Astrocyte (in vitro differentiated cells and primary cell): ENCODE measurements at regions not wholly inside any gene's neighbourhood (a gene's known extent, or its start where the extent isn't known, plus 50 kb on each side); places are given as distances from the start of the nearest gene placed in this dataset.
A peak's percentile ranks its signal among the peaks of the same experiment; 100 is the strongest.

Source experiments
- DNase-seq: peaks from one replicate; pipeline ENCODE4 v3.0.0-alpha.2; 2010; ENCODE audit warnings: low read depth
- FAIRE-seq: peaks from 2 replicates; lab custom pipeline; 2011; peaks lifted over from hg19 to GRCh38; lab: Jason Lieb, UNC
- H2AFZ ChIP-seq: 2 replicates; pipeline ENCODE4 v1.6.0; 2012; ENCODE audit warnings: low read depth, low read length, inconsistent platforms
- H3K27ac ChIP-seq: 2 replicates; pipeline ENCODE4 v1.5.1; 2011; ENCODE audit warnings: low read depth, low read length, inconsistent platforms
- H3K27me3 ChIP-seq: 2 replicates; pipeline ENCODE4 v1.6.0; 2011; ENCODE audit warnings: low read length, inconsistent platforms; ENCODE audit not compliant: insufficient read depth
- H3K36me3 ChIP-seq: 2 replicates; pipeline ENCODE4 v1.5.1; 2011; ENCODE audit warnings: low read length, inconsistent platforms; ENCODE audit not compliant: insufficient read depth
- H3K4me1 ChIP-seq: 2 replicates; pipeline ENCODE4 v1.5.1; 2011; ENCODE audit warnings: low read length, inconsistent platforms; ENCODE audit not compliant: insufficient read depth
- H3K4me2 ChIP-seq: 2 replicates; pipeline ENCODE4 v1.6.0; 2012; ENCODE audit warnings: low read length, inconsistent platforms
- H3K4me3 ChIP-seq: 2 replicates; pipeline ENCODE4 v1.5.1; 2011; ENCODE audit warnings: low read depth, mild to moderate bottlenecking, low read length, inconsistent platforms; ENCODE audit not compliant: insufficient read depth
- H3K79me2 ChIP-seq: 2 replicates; pipeline ENCODE4 v1.6.0; 2012; ENCODE audit warnings: mild to moderate bottlenecking, low read length, inconsistent platforms; ENCODE audit not compliant: insufficient read depth
- H3K9ac ChIP-seq: 2 replicates; pipeline ENCODE4 v1.6.0; 2012; ENCODE audit warnings: mild to moderate bottlenecking, low read length, inconsistent platforms
- H3K9me3 ChIP-seq: 2 replicates; pipeline ENCODE4 v1.5.1; 2012; ENCODE audit warnings: low read depth, mild to moderate bottlenecking, low read length, inconsistent platforms; ENCODE audit not compliant: insufficient read depth
- H4K20me1 ChIP-seq: 2 replicates; pipeline ENCODE4 v1.6.0; 2012; ENCODE audit warnings: low read length, inconsistent platforms; ENCODE audit not compliant: insufficient read depth
- H3K27ac Mint-ChIP-seq: one replicate; pipeline ENCODE4 v1.8.0; 2021; ENCODE audit warnings: mild to moderate bottlenecking, mixed read lengths; ENCODE audit not compliant: unreplicated experiment
- H3K27me3 Mint-ChIP-seq: one replicate; pipeline ENCODE4 v1.8.0; 2021; ENCODE audit warnings: low read depth, mixed read lengths; ENCODE audit not compliant: unreplicated experiment
- H3K36me3 Mint-ChIP-seq: one replicate; pipeline ENCODE4 v1.8.0; 2021; ENCODE audit warnings: low read depth, mixed read lengths; ENCODE audit not compliant: unreplicated experiment
- H3K4me1 Mint-ChIP-seq: one replicate; pipeline ENCODE4 v1.8.0; 2021; ENCODE audit warnings: low read depth, mixed read lengths; ENCODE audit not compliant: unreplicated experiment
- H3K4me3 Mint-ChIP-seq: one replicate; pipeline ENCODE4 v1.8.0; 2021; ENCODE audit warnings: mild to moderate bottlenecking, moderate library complexity, mixed read lengths; ENCODE audit not compliant: unreplicated experiment
- H3K9me3 Mint-ChIP-seq: one replicate; pipeline ENCODE4 v1.8.0; 2021; ENCODE audit warnings: mild to moderate bottlenecking, mixed read lengths; ENCODE audit not compliant: unreplicated experiment
- EZH2 ChIP-seq: IDR thresholded peaks from 2 replicates; pipeline ENCODE4 v1.6.1; 2012; ENCODE audit warnings: mild to moderate bottlenecking, low read length, inconsistent platforms; ENCODE audit not compliant: insufficient read depth
- TF ChIP-seq, protein P1 (sequence below): IDR thresholded peaks from 2 replicates; pipeline ENCODE4 v1.5.1; 2011; ENCODE audit warnings: low read depth, mild to moderate bottlenecking, inconsistent platforms, low read length, moderate library complexity; ENCODE audit not compliant: insufficient read depth

- TF ChIP-seq EZH2 = no peak
- TF ChIP-seq, protein P1, sequence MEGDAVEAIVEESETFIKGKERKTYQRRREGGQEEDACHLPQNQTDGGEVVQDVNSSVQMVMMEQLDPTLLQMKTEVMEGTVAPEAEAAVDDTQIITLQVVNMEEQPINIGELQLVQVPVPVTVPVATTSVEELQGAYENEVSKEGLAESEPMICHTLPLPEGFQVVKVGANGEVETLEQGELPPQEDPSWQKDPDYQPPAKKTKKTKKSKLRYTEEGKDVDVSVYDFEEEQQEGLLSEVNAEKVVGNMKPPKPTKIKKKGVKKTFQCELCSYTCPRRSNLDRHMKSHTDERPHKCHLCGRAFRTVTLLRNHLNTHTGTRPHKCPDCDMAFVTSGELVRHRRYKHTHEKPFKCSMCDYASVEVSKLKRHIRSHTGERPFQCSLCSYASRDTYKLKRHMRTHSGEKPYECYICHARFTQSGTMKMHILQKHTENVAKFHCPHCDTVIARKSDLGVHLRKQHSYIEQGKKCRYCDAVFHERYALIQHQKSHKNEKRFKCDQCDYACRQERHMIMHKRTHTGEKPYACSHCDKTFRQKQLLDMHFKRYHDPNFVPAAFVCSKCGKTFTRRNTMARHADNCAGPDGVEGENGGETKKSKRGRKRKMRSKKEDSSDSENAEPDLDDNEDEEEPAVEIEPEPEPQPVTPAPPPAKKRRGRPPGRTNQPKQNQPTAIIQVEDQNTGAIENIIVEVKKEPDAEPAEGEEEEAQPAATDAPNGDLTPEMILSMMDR = no peak
- Histone ChIP-seq H3K36me3 (no peaks in the 10 kb centered on the region), H3K9me3 (no peaks in the 10 kb centered on the region), H3K9ac (peak overlapping the region; percentile 51), H4K20me1 (no peaks in the 10 kb centered on the region), H3K79me2 (no peaks in the 10 kb centered on the region), H3K4me1 (peaks cover 18% of the 10 kb centered on the region), H3K4me3 (no peak overlapping the region), H3K4me2 (peak overlapping the region; percentile 19), H2AFZ (no peak overlapping the region), H3K27me3 (no peaks in the 10 kb centered on the region), H3K27ac (peak overlapping the region; percentile 73)
- no peaks in the 10 kb centered on the region for H3K36me3 Mint-ChIP-seq
- FAIRE-seq (no peak), DNase-seq (peak; percentile 62)
- H3K27ac Mint-ChIP-seq = no peak overlapping the region
- no peaks in the 10 kb centered on the region for H3K9me3 Mint-ChIP-seq
- peaks cover 3% of the 10 kb centered on the region for H3K4me1 Mint-ChIP-seq
- H3K27me3 Mint-ChIP-seq = no peaks in the 10 kb centered on the region
- H3K4me3 Mint-ChIP-seq = no peak overlapping the region
Observed at GRCh38 chr3:79871656-79872055, 103.9 kb upstream of the ROBO1 start.

DNA sequence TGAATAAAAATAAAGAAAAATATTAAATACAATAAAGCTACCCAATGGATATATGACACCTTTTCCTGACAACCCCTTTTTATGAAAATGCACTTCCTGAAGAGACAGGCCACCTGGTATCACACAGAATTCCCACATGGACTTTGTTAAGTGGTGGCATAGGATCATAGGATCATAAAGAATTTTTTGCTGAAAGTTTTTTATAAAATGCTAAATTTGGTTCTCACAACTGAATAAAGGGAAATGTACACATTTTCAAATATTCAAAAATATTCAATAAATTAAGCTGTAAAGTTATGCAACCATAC lies 102.5 kb upstream of the ROBO1 start:
- no peak for DNase-seq
- Histone ChIP-seq H4K20me1 (no peaks in the 10 kb centered on the region), H3K9me3 (no peaks in the 10 kb centered on the region), H3K36me3 (no peaks in the 10 kb centered on the region), H3K4me2 (no peak overlapping the region), H3K79me2 (no peaks in the 10 kb centered on the region), H3K27me3 (no peaks in the 10 kb centered on the region), H2AFZ (no peak overlapping the region), H3K27ac (no peak overlapping the region), H3K9ac (no peak overlapping the region), H3K4me1 (peaks cover 18% of the 10 kb centered on the region), H3K4me3 (no peak overlapping the region)
- Mint-ChIP-seq H3K4me3 (no peak overlapping the region), H3K27ac (no peak overlapping the region), H3K9me3 (no peaks in the 10 kb centered on the region), H3K36me3 (no peaks in the 10 kb centered on the region), H3K4me1 (peaks cover 3% of the 10 kb centered on the region), H3K27me3 (no peaks in the 10 kb centered on the region)
- FAIRE-seq = no peak
- TF ChIP-seq, protein P1 = no peak
- TF ChIP-seq EZH2 = no peak

GRCh38 chr3:79869461-79870312 lies 101.9 kb upstream of the ROBO1 start:
- FAIRE-seq = no peak
- Mint-ChIP-seq H3K27me3 (no peaks in the 10 kb centered on the region), H3K4me1 (peaks cover 3% of the 10 kb centered on the region), H3K27ac (no peak overlapping the region), H3K36me3 (no peaks in the 10 kb centered on the region), H3K4me3 (no peak overlapping the region), H3K9me3 (no peaks in the 10 kb centered on the region)
- no peak for DNase-seq
- Histone ChIP-seq H3K27ac (no peak overlapping the region), H3K4me1 (peaks cover 18% of the 10 kb centered on the region), H3K36me3 (no peaks in the 10 kb centered on the region), H3K4me2 (no peak overlapping the region), H3K79me2 (no peaks in the 10 kb centered on the region), H3K9me3 (no peaks in the 10 kb centered on the region), H3K9ac (no peak overlapping the region), H3K4me3 (no peak overlapping the region), H4K20me1 (no peaks in the 10 kb centered on the region), H3K27me3 (no peaks in the 10 kb centered on the region), H2AFZ (no peak overlapping the region)
- TF ChIP-seq EZH2 = no peak
- TF ChIP-seq, protein P1 = no peak
